ENCODE measurements at regions not wholly inside any gene's neighbourhood (a gene's known extent, or its start where the extent isn't known, plus 50 kb on each side); places are given as distances from the start of the nearest gene placed in this dataset.
"Not testable (repeated sequence)": the region's sequence is repeated elsewhere in the genome, so short reads cannot be mapped to it uniquely, and the experiment has no call there.

DNA sequence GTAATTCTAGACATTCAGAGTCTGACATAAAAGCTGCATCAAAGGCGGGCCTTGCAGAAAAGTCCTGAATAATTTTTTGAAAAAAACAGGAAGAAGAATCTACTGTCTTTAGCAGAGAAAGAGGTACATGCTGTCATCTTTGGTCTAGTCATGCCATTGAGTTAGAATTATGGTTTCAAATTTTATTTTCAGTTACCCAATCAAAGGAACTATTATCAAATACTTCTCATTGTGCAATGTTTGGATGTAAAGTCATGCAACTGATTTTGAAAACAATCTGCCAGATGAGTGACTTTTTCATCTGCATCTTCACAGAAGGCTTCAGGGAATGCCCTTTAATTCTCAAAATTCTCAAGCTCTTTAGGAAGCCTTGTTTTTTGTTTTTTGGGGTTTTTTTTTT lies 803.5 kb downstream of the FLRT2 start:
- no peaks in the 10 kb centered on the region for H3K9me3 ChIP-seq (ENCODE audit: low read depth, low read length)
- H3K36me3 ChIP-seq (ENCODE audit: insufficient read depth, low read length): no peaks in the 10 kb centered on the region
- no peak overlapping the region for H3K4me2 ChIP-seq (ENCODE audit: insufficient read depth, low read length)
- no peaks in the 10 kb centered on the region for H3K4me1 ChIP-seq (ENCODE audit: insufficient read depth, low read length)
- H3K4me3 ChIP-seq (ENCODE audit: insufficient read depth, low read length): no peak overlapping the region
- no peaks in the 10 kb centered on the region for H4K20me1 ChIP-seq (ENCODE audit: insufficient read depth, low read length)
- H3K79me2 ChIP-seq (ENCODE audit: insufficient read depth, low read length): no peaks in the 10 kb centered on the region
- H3K27ac ChIP-seq (ENCODE audit: low read depth, low read length): no peak overlapping the region
- TF ChIP-seq, protein P1, sequence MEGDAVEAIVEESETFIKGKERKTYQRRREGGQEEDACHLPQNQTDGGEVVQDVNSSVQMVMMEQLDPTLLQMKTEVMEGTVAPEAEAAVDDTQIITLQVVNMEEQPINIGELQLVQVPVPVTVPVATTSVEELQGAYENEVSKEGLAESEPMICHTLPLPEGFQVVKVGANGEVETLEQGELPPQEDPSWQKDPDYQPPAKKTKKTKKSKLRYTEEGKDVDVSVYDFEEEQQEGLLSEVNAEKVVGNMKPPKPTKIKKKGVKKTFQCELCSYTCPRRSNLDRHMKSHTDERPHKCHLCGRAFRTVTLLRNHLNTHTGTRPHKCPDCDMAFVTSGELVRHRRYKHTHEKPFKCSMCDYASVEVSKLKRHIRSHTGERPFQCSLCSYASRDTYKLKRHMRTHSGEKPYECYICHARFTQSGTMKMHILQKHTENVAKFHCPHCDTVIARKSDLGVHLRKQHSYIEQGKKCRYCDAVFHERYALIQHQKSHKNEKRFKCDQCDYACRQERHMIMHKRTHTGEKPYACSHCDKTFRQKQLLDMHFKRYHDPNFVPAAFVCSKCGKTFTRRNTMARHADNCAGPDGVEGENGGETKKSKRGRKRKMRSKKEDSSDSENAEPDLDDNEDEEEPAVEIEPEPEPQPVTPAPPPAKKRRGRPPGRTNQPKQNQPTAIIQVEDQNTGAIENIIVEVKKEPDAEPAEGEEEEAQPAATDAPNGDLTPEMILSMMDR (IDR thresholded peaks at IDR 0.05; ENCODE audit: extremely low read depth, low read depth, low read length): no peak
- H2AFZ ChIP-seq (ENCODE audit: low read length): no peak overlapping the region
- no peak for DNase-seq (ENCODE audit: insufficient read length, low spot score, missing footprints)
- no peaks in the 10 kb centered on the region for H3K27me3 ChIP-seq (ENCODE audit: insufficient read depth, low read length)

DNA sequence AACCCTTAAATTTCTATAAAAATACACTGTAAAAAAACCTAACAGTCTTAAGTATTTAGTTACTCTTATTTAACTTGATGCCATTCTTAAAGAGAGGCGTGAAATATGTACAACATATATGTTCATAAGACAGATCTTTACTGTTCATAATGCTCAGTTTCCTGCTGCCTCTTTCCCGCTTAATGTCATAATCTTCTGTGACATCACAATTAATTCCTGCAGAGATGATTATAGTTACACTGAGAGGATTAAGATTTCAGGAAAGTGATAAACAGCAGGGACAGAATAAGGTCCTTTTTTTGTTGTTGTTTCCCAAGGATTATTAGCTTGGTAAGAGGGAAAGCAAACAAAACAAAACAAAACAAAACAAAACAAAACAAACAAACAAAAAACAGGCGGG lies 801.4 kb downstream of the FLRT2 start:
- H3K27ac ChIP-seq (ENCODE audit: low read depth, low read length): no peak overlapping the region
- no peak overlapping the region for H3K4me2 ChIP-seq (ENCODE audit: insufficient read depth, low read length)
- H3K9me3 ChIP-seq (ENCODE audit: low read depth, low read length): no peaks in the 10 kb centered on the region
- no peaks in the 10 kb centered on the region for H3K4me1 ChIP-seq (ENCODE audit: insufficient read depth, low read length)
- H3K4me3 ChIP-seq (ENCODE audit: insufficient read depth, low read length): no peak overlapping the region
- H3K36me3 ChIP-seq (ENCODE audit: insufficient read depth, low read length): no peaks in the 10 kb centered on the region
- H3K27me3 ChIP-seq (ENCODE audit: insufficient read depth, low read length): no peaks in the 10 kb centered on the region
- TF ChIP-seq, protein P1 (IDR thresholded peaks at IDR 0.05; ENCODE audit: extremely low read depth, low read depth, low read length): no peak
- no peaks in the 10 kb centered on the region for H3K79me2 ChIP-seq (ENCODE audit: insufficient read depth, low read length)
- no peak for DNase-seq (ENCODE audit: insufficient read length, low spot score, missing footprints)
- H2AFZ ChIP-seq (ENCODE audit: low read length): no peak overlapping the region
- no peaks in the 10 kb centered on the region for H4K20me1 ChIP-seq (ENCODE audit: insufficient read depth, low read length)

DNA sequence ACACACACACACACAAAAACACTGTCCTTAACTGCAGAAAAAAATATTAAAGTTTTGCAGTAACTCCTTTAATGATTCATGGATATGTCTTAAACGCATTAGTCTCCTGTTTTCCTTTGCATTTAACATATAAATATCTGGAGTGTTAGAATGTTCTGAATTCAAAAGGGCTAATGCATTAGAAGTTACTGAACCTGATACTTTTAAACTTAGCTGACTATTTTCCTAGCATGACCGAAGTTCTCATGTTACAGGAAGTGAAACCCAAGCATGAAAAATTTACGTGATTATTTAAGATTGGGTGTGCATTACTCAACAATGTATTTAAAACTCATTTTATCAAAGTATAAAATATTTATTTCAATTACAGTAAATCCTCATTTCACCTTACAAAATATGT lies 791.2 kb downstream of the FLRT2 start:
- H3K9me3 ChIP-seq (ENCODE audit: low read depth, low read length): no peaks in the 10 kb centered on the region
- H3K4me1 ChIP-seq (ENCODE audit: insufficient read depth, low read length): no peaks in the 10 kb centered on the region
- H2AFZ ChIP-seq (ENCODE audit: low read length): no peak overlapping the region
- TF ChIP-seq, protein P1 (IDR thresholded peaks at IDR 0.05; ENCODE audit: extremely low read depth, low read depth, low read length): no peak
- H3K27me3 ChIP-seq (ENCODE audit: insufficient read depth, low read length): no peaks in the 10 kb centered on the region
- no peaks in the 10 kb centered on the region for H3K36me3 ChIP-seq (ENCODE audit: insufficient read depth, low read length)
- no peak overlapping the region for H3K27ac ChIP-seq (ENCODE audit: low read depth, low read length)
- no peaks in the 10 kb centered on the region for H4K20me1 ChIP-seq (ENCODE audit: insufficient read depth, low read length)
- no peak overlapping the region for H3K4me3 ChIP-seq (ENCODE audit: insufficient read depth, low read length)
- H3K79me2 ChIP-seq (ENCODE audit: insufficient read depth, low read length): no peaks in the 10 kb centered on the region
- no peak for DNase-seq (ENCODE audit: insufficient read length, low spot score, missing footprints)
- no peak overlapping the region for H3K4me2 ChIP-seq (ENCODE audit: insufficient read depth, low read length)

DNA sequence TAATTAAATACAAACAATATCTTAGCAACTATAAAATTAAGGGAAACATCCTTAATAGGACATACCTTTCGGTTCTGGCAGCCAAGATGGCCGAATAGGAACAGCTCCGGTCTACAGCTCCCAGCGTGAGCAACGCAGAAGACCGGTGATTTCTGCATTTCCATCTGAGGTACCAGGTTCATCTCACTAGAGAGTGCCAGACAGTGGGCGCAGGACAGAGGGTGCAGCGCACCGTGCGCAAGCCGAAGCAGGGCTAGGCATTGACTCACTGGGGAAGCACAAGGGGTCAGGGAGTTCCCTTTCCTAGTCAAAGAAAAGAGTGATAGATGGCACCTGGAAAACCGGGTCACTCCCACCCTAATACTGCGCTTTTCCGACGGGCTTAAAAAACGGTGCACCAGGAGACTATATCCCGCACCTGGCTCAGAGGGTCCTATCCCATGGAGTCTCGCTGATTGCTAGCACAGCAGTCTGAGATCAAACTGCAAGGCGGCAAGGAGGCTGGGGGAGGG lies 782.3 kb downstream of the FLRT2 start:
- not testable (repeated sequence) for H3K27ac ChIP-seq (ENCODE audit: low read depth, low read length); H3K27me3 ChIP-seq (ENCODE audit: insufficient read depth, low read length); H2AFZ ChIP-seq (ENCODE audit: low read length); H3K79me2 ChIP-seq (ENCODE audit: insufficient read depth, low read length); DNase-seq (ENCODE audit: insufficient read length, low spot score, missing footprints); H3K36me3 ChIP-seq (ENCODE audit: insufficient read depth, low read length); H4K20me1 ChIP-seq (ENCODE audit: insufficient read depth, low read length); H3K9me3 ChIP-seq (ENCODE audit: low read depth, low read length); H3K4me3 ChIP-seq (ENCODE audit: insufficient read depth, low read length); H3K4me2 ChIP-seq (ENCODE audit: insufficient read depth, low read length); H3K4me1 ChIP-seq (ENCODE audit: insufficient read depth, low read length)
